ENCODE measurements at regions not wholly inside any gene's neighbourhood (a gene's known extent, or its start where the extent isn't known, plus 50 kb on each side); places are given as distances from the start of the nearest gene placed in this dataset.

GRCh38 chr20:34175879-34176278 is 63.8 kb upstream of the EIF2S2 start:
- H3K27me3 ChIP-seq (ENCODE audit: control insufficient read depth, insufficient read depth, low read length): peaks cover 16% of the 10 kb centered on the region
- no peak overlapping the region for H3K4me2 ChIP-seq (ENCODE audit: low read depth, low read length)
- H4K8ac ChIP-seq (ENCODE audit: low read depth in 2 of 2, low read length in 2 of 2): no peak overlapping the region
- no peak overlapping the region for H3K4me3 ChIP-seq (ENCODE audit: insufficient read depth, low read depth, low read length)
- no peak overlapping the region for H2AK9ac ChIP-seq (replicated peaks; ENCODE audit: low read depth, low read length, poor library complexity)
- no peaks in the 10 kb centered on the region for H3K4me1 ChIP-seq (ENCODE audit: control insufficient read depth, insufficient read depth, low read length)
- no peaks in the 10 kb centered on the region for H3K9me3 ChIP-seq (ENCODE audit: control insufficient read depth, insufficient read depth, low read length)
- ChIA-PET POLR2A (ENCODE audit: unreplicated experiment) (no interaction called here), CTCF (interaction anchor here (0.6 to 1.7 kb wide), 3 partner anchors 9 to 580 kb away, joined by 3 to 5 read pairs (median 5); no protein-coding TSS in a partner anchor)
- H4K91ac ChIP-seq (ENCODE audit: insufficient read depth, low read depth, low read length): no peak overlapping the region
- DNase-seq (no peak), ATAC-seq (ENCODE audit: low read depth) (no peak)
- no peak overlapping the region for H2BK20ac ChIP-seq (ENCODE audit: low read depth, low read length)
- H3K9ac ChIP-seq (ENCODE audit: low read depth, low read length): no peak overlapping the region
- no peak overlapping the region for H2BK120ac ChIP-seq (ENCODE audit: low read depth, low read length)
- no peak overlapping the region for H4K5ac ChIP-seq (ENCODE audit: low read depth, low read length)
- no peaks in the 10 kb centered on the region for H3K9me1 ChIP-seq (ENCODE audit: insufficient read depth, low read length)
- in situ Hi-C loops (cut with MboI; ENCODE audit: low sequenced_read_pairs): no loop called here
- TF ChIP-seq BHLHE40 (IDR thresholded peaks at IDR 0.05; ENCODE audit: low read depth, low read length): no peak
- no peak for TF ChIP-seq CTCF (conservative IDR thresholded peaks at IDR 0.05; ENCODE audit: low read depth, low read length)
- TF ChIP-seq RFX5 (IDR thresholded peaks at IDR 0.05; ENCODE audit: low read depth, low read length): no peak
- TF ChIP-seq POLR2A (IDR thresholded peaks at IDR 0.05; ENCODE audit: low read depth, low read length): no peak
- TF ChIP-seq MAZ (IDR thresholded peaks at IDR 0.05; ENCODE audit: borderline replicate concordance, low read depth, low read length): no peak
- no peak for TF ChIP-seq USF2 (IDR thresholded peaks at IDR 0.05; ENCODE audit: low read depth, low read length)
- TF ChIP-seq RCOR1 (IDR thresholded peaks at IDR 0.05; ENCODE audit: insufficient replicate concordance, low read length): no peak
- TF ChIP-seq NFE2L2 (IDR thresholded peaks at IDR 0.05; ENCODE audit: low read depth, low read length): no peak
- TF ChIP-seq FOS (IDR thresholded peaks at IDR 0.05; ENCODE audit: low read depth, low read length): no peak
- TF ChIP-seq CHD1 (IDR thresholded peaks at IDR 0.05; ENCODE audit: low read depth, low read length): no peak
- TF ChIP-seq MAFK (IDR thresholded peaks at IDR 0.05; ENCODE audit: low read depth, low read length): no peak
- no peak for TF ChIP-seq RAD21 (IDR thresholded peaks at IDR 0.05; ENCODE audit: low read length)
- no peak for TF ChIP-seq MXI1 (IDR thresholded peaks at IDR 0.05; ENCODE audit: borderline replicate concordance, low read depth, low read length)
- TF ChIP-seq ELK1 (IDR thresholded peaks at IDR 0.05; ENCODE audit: borderline replicate concordance, low read depth, low read length): no peak
- TF ChIP-seq CEBPB (IDR thresholded peaks at IDR 0.05; ENCODE audit: low read depth, low read length): no peak
- TF ChIP-seq SMC3 (IDR thresholded peaks at IDR 0.05; ENCODE audit: low read depth, low read length): no peak
- WGBS, 2 experiments (ENCODE audit: extremely low coverage in 2 of 2, insufficient read length in 1 of 2): 33% methylated on average over 1 of the region's 6 CpGs; no CpG with 5 or more reads in 1 of the 2 experiments
- intact Hi-C loops (cut with micrococcal nuclease): no loop called here
- H2AFZ ChIP-seq (replicated peaks; ENCODE audit: low read length, poor library complexity): no peak overlapping the region
- H3K56ac ChIP-seq (ENCODE audit: extremely low read depth, insufficient read depth, low read length): no peak overlapping the region
- H3K4ac ChIP-seq (ENCODE audit: low read depth, low read length): no peak overlapping the region
- no peak overlapping the region for H3K18ac ChIP-seq (ENCODE audit: low read depth, low read length)
- no peak overlapping the region for H2AK5ac ChIP-seq (ENCODE audit: low read depth, low read length)
- no peaks in the 10 kb centered on the region for H3K36me3 ChIP-seq (ENCODE audit: control insufficient read depth, insufficient read depth, low read length)
- dilution Hi-C loops (cut with HindIII; ENCODE audit: low sequenced_read_pairs, unreplicated experiment): no loop called here
- H4K20me1 ChIP-seq (ENCODE audit: insufficient read depth, low read length): no peaks in the 10 kb centered on the region
- no peaks in the 10 kb centered on the region for H3K79me1 ChIP-seq (ENCODE audit: low read depth in 1 of 2, low read length in 2 of 2)
- H3K27ac ChIP-seq (ENCODE audit: insufficient read depth, low read length): no peak overlapping the region
- H3K14ac ChIP-seq (replicated peaks; ENCODE audit: low read depth, low read length): no peak overlapping the region
- no peak overlapping the region for H2BK15ac ChIP-seq (ENCODE audit: low read depth, low read length)
- no peak overlapping the region for H3K23ac ChIP-seq (ENCODE audit: low read depth, low read length)
- no TSS peak for BruUV-seq (replicated peaks)
- no peak overlapping the region for H2BK5ac ChIP-seq (ENCODE audit: low read depth, low read length, poor library complexity, severe bottlenecking)

Measured in IMR-90 (cell line).